Mesothelial cell of epicardium (in vitro differentiated cells): ENCODE measurements at regions not wholly inside any gene's neighbourhood (a gene's known extent, or its start where the extent isn't known, plus 50 kb on each side); places are given as distances from the start of the nearest gene placed in this dataset.

Experiments
- DNase-seq, 2 experiments: peaks; one replicate each; pipeline ENCODE4 v3.0.0; 2021; ENCODE audit warnings: low spot score in 2 of 2; ENCODE audit not compliant: unreplicated experiment in 2 of 2
- H3K27ac Mint-ChIP-seq: 2 replicates; pipeline ENCODE4 v1.8.0; 2021; ENCODE audit warnings: mixed read lengths
- H3K27me3 Mint-ChIP-seq: 2 replicates; pipeline ENCODE4 v1.8.0; 2021; ENCODE audit warnings: low read depth, mixed read lengths
- H3K36me3 Mint-ChIP-seq: 2 replicates; pipeline ENCODE4 v1.8.0; 2021; ENCODE audit warnings: mixed read lengths
- H3K4me1 Mint-ChIP-seq: 2 replicates; pipeline ENCODE4 v1.8.0; 2021; ENCODE audit warnings: mixed read lengths
- H3K4me3 Mint-ChIP-seq: 2 replicates; pipeline ENCODE4 v1.8.0; 2021; ENCODE audit warnings: mild to moderate bottlenecking, moderate library complexity, mixed read lengths
- H3K9me3 Mint-ChIP-seq: 2 replicates; pipeline ENCODE4 v1.8.0; 2021; ENCODE audit warnings: mixed read lengths
- TF ChIP-seq, protein P1 (sequence below): fragments of 200-600 bp; sonication (generic); IDR thresholded peaks from one replicate; pipeline ENCODE4 v1.5.0; 2021; ENCODE audit warnings: antibody characterized with exemption; ENCODE audit not compliant: unreplicated experiment

DNA sequence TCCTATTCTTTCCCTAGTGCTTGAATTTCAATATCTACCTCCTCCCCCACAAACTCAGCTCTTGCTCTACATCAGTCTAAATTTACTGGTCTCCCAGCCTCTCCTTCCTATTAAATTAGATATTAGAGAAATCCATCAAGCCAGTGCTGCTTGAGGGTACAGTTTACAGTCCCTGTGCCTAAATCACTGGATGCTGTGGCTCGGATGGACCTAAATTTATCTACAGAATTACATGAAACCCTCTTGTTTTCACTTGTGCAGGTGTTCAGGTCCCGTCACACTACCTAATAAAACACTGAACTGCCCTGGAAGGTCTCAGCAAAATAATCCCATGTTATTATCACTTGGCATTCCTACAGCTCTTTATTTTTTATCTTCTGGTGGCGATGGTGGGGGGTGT, 134.7 kb upstream of the E2F8 start:
- H3K27ac Mint-ChIP-seq, result no peak overlapping the region

DNA sequence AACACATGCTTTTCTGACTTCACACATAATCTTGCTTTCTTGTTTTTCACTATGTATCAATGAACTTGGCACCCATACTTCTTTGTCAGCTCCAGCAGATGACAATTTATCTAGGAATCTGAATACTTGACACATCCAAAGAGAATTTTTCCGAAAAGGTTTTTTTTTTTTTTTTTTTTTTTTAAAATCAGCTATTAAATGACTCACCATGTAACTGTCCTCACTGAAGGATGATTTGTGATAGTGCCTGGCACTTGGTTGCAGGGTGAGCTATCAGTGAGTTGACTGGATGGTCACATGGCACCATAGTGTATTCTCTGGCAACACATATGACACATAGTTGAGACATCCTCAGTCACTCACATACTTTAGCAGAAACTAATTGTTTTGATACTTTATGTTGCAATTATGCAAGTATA, 133.4 kb upstream of the E2F8 start:
- no peaks in the 10 kb centered on the region for H3K9me3 Mint-ChIP-seq
- TF ChIP-seq, protein P1, sequence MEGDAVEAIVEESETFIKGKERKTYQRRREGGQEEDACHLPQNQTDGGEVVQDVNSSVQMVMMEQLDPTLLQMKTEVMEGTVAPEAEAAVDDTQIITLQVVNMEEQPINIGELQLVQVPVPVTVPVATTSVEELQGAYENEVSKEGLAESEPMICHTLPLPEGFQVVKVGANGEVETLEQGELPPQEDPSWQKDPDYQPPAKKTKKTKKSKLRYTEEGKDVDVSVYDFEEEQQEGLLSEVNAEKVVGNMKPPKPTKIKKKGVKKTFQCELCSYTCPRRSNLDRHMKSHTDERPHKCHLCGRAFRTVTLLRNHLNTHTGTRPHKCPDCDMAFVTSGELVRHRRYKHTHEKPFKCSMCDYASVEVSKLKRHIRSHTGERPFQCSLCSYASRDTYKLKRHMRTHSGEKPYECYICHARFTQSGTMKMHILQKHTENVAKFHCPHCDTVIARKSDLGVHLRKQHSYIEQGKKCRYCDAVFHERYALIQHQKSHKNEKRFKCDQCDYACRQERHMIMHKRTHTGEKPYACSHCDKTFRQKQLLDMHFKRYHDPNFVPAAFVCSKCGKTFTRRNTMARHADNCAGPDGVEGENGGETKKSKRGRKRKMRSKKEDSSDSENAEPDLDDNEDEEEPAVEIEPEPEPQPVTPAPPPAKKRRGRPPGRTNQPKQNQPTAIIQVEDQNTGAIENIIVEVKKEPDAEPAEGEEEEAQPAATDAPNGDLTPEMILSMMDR, result no peak
- peaks cover 9% of the 10 kb centered on the region for H3K4me1 Mint-ChIP-seq
- H3K4me3 Mint-ChIP-seq, result no peak overlapping the region
- no peak overlapping the region for H3K27ac Mint-ChIP-seq
- no peaks in the 10 kb centered on the region for H3K36me3 Mint-ChIP-seq
- DNase-seq, result no peak
- H3K27me3 Mint-ChIP-seq, result peaks cover 14% of the 10 kb centered on the region

More for the DNA sequence above, 134.7 kb upstream of the E2F8 start:
- peaks cover 3% of the 10 kb centered on the region for H3K4me1 Mint-ChIP-seq
- H3K36me3 Mint-ChIP-seq, result no peaks in the 10 kb centered on the region
- no peaks in the 10 kb centered on the region for H3K9me3 Mint-ChIP-seq
- TF ChIP-seq, protein P1, result no peak
- no peak for DNase-seq
- no peak overlapping the region for H3K4me3 Mint-ChIP-seq
- peaks cover 23% of the 10 kb centered on the region for H3K27me3 Mint-ChIP-seq

DNA sequence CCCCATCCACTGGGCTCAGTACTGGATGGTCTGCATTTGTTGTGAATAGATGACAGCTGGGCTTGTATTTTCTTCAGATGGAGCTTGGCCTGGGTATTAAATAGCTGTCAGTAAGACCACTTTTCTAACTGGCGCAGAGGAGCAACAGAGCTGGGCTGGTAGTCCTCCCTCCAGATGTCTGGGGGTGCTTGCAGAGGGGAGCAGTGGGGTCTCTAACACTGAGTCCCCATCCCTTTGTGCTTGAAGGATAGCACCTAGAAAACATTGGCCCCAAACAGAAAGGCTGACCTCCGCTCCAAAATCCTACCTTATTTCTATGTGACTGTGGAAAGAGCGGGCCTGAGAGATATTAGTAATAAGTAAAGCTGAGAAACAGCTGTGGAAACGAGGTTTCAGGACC, 131.6 kb upstream of the E2F8 start:
- Mint-ChIP-seq H3K36me3 (no peaks in the 10 kb centered on the region), H3K27me3 (peaks cover 8% of the 10 kb centered on the region), H3K9me3 (no peaks in the 10 kb centered on the region), H3K4me1 (peaks cover 9% of the 10 kb centered on the region), H3K4me3 (no peak overlapping the region), H3K27ac (no peak overlapping the region)
- TF ChIP-seq, protein P1, result no peak
- no peak for DNase-seq

DNA sequence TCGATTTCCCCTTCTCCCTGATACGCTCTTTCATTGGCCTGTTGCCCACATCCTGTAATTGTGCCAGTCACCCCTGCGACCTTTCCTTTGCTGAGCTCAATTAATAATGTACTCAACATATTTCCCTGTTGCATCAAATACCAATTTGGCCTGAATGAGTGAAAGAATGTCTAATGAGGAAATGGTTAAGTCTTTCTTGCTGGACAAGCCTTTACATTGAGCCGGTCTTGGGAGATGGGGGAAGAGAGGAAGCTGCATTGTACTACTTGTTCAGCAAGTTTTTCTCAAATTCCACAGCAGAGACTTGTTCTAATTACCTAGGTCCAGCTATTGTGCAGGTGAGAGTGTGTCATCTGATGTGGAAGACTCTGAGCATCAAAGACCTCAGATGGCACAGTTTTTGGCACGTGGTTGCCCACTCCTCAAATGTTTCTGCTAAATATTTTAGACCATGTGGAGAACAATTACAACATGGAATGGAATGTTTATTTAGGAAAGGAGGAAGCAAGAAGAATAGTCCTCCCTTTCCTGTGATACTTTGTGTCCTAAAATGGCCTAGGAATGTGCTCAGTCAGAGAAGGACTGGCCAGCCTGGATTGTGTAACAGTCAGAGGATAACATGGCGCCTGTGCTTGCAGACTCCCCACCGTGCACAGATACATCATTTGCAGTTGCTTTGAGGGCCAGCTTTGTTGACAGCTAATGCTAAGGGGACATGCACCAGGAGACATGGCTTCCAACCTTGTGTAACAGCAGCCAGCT, 129.5 kb upstream of the E2F8 start:
- TF ChIP-seq, protein P1, result no peak
- Mint-ChIP-seq H3K27ac (no peak overlapping the region), H3K4me3 (no peak overlapping the region), H3K27me3 (peaks cover under 1% of the 10 kb centered on the region), H3K36me3 (no peaks in the 10 kb centered on the region), H3K9me3 (no peaks in the 10 kb centered on the region), H3K4me1 (peaks cover 9% of the 10 kb centered on the region)
- no peak for DNase-seq

DNA sequence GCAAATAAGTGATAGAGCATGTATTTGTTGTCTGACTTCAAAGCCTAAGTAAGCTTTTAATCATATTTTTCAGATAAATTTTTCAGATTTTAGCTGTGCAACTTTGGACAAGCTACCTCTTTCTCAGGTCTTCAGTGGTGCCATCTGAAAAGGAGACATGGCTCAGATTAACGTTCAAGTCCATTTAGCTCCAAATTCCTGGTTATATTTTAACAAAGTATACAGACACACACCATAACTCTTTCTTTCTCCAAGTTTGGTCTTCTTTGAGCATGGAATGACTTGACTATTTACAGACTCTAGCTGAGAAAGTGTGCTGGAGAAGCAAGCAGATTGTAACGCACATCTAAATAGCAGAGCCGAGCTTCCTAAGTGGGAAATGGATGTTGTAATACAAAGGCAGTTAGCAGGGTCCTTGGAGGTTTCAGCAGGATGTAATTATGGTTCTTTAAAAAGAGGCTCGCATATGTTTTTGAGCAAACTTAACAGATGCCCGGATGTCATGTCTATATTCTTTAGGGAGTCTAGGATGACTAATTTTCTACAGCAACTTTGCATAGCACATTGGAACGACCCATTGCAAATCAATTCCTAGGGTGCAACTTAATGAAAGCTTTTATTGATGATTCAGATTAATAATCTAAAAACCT, 128.1 kb upstream of the E2F8 start:
- TF ChIP-seq, protein P1, result no peak
- Mint-ChIP-seq H3K4me3 (no peak overlapping the region), H3K27ac (no peak overlapping the region), H3K4me1 (peaks cover 9% of the 10 kb centered on the region), H3K27me3 (peaks cover 7% of the 10 kb centered on the region), H3K36me3 (no peaks in the 10 kb centered on the region), H3K9me3 (no peaks in the 10 kb centered on the region)
- no peak for DNase-seq
